DMS 273 treated with DMSO at 0.1 percent for 48 hours (cell line): ENCODE measurements at regions not wholly inside any gene's neighbourhood (a gene's known extent, or its start where the extent isn't known, plus 50 kb on each side); places are given as distances from the start of the nearest gene placed in this dataset.

Experiments
- DNase-seq: peaks from one replicate; lab custom pipeline; 2025; lab: John Stamatoyannopoulos, UW

DNA sequence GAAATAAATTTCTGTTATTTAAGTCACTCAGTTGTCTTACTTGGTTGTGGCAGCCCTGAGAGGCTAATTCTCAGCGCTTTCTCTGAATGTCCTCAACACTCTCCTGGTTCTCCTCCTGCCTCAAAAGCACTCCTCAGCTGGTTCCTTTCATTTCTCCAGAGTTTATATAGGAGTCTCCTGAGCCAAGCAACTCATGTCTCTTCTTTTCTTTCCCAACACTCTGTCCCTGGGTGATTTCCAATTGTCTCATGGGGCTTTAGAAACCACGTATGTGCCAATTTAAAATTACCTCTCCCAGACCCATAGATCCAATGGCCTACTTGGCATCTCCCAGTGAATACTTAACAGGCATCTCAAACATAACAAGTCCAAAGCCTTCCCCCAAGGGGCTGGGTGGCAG, 184.3 kb downstream of the TTC32 start:
- DNase-seq = no peak

DNA sequence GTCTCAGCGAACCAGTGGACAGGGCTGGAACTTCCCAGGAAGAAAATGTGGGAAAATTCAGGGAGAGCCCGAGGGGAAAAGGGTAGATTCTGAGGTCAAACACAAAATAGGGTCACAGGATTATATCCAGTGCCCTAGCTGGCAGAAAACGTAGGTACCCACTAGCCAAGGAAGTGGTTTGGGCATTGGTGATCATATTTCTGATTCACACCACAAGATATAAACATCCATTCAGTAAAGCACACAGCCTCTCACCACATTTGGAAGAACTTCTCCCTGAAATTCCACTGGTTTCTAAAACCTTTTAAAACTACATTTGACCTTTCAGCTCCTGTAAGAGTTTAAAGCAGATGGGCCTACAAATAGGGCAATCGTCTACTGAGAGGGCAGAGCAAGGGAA, 186.9 kb downstream of the TTC32 start:
- no peak for DNase-seq

DNA sequence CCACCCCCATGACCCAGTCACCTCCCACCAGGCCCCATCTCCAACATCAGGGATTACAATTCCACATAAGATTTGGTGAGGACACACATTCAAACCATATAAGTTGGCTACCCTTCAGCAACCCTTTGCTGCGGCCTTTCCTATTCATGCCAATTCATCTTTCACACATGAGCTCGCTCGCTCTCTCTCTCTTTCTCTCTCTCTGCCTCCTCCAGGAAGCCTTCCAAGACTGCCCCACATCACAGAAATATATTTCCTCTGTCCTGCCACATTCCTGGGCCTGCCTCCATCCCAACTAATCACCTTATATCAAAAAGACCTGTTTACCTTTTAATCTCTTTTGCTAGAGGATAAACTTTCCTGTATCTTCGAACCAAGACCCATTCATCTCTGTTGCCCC, 188.9 kb downstream of the TTC32 start:
- no peak for DNase-seq

DNA sequence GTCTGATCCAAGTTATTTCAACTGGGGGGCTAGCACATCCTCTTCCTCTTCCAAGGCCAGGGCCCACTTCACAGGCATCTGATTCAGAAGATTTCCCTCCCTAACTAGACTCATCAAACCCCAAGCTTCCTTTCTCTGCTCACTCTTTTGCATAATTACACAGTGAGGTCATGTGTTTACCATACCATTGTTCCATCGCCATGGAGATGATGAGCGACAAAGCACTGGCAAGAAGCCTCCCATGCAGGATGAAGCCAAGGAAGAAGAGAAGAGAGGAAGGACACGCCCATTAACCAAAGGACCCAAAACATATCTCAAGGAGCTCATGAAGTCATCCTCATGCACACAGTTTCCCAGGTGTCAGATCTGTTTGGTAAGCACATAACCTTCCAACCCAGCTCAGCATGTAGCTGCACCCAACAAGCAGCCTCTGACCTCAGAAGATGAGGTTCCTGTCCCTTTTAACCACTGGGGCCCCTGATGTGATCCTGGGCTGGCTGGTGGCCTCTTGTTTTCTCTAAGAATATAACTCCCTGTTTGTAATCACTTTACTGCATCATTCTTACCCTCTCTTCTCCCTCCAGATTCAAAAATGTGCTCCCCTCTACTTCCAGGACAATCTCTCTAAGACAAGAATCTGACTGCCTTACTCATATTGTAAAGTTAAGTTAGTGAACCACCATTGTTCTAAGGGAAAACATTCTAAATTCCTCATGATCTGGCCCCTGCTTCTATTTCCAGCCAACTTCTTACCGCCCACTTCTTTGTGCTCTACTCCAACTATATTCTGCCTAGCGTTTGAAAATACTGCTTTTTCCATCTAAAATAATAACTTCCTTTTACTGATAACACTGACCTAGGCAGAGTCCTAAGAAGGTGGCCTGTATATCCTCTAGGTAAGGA, 190.1 kb downstream of the TTC32 start:
- DNase-seq = no peak

DNA sequence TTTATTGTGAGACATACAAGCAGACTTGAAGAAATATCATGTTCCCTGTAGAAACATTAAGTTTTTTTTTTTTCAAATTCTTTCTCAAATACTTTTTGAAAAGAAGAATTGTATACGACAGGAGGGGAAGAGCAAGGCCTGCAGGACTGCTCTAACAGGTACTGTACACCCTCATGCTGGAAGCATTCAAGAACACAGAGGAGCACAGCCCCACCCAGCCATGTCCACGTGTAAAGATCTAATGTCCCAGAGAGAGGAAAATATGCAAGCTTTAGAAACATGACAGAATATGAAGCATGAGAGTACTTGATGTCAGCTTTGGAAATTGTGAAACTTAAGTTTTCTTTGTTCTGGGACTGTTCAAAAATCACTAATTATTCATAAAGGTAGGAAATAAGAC, 191.6 kb downstream of the TTC32 start:
- DNase-seq = no peak

DNA sequence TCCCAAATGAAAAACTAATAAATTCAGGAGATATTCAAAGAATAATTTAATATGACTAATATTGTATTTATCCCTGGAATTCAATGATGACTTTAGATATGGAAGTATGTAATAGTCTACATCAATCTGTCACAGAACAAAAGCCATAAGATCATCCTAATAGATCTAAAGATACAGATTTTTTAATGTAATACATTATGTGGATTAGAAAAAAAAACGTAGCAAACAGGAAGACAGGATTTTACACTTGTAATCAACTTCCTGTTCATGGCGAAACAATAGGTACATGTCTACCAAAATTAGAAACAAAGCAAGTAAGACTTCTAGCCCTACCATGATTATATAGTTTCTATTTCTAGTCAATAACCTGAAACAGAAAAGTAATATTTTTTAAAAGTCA, 192.2 kb downstream of the TTC32 start:
- no peak for DNase-seq

DNA sequence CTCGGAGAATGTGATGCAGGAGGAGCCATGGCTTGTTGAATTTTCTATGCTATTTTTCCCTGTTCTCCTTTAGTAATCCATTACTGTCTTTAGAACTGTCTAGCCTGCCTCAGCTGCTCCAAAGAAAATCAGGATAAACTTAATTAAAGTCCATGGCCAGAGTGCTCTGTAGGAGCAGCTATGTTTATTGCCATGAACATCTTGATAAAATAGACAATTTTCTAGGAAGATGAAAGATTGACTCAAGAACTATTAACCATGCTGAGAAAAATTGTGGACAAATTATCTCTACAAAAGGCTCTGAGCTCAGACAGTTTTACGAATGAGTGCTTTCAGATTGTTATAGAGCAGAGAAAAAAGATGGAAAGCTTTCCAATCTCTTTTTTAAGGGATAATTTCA, 193.0 kb downstream of the TTC32 start:
- no peak for DNase-seq

DNA sequence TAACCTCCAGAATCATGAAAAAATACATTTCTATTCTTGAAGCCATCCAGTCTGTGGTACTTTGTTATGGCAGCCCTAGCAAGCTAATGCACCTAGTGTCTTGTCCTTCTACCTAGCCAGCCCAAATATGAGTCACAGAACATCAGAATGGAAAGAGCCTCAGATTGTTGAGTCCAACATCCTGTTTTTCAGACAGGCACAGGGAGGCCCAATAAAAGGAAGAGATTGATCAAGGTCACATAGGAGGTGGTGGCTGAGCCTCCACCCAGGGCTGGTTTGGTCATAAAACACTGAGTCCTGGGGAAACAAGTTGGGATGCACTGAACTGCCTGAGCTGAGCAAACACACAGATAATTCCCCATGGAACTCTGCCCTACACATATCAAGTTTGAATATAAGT, 195.5 kb downstream of the TTC32 start:
- DNase-seq = no peak

DNA sequence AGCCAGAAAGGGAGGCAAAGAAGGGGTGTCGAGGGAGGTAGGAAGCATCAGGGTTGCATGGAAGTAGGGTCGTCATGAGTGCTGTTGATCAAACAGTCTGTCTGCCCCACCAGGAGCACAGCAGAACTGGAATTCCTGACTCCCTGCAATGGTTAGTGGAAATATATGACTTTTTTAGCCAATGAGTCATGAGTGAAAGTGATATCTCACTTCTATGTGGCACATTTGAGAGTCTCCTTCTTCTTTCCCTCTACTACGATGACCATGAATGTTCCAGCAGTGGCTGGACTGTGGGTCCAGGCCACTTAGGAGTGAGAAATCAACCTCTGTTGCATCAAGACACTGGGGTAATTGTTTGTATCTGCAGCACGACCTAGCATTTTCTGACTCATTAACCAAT, 199.5 kb downstream of the TTC32 start:
- DNase-seq = no peak

DNA sequence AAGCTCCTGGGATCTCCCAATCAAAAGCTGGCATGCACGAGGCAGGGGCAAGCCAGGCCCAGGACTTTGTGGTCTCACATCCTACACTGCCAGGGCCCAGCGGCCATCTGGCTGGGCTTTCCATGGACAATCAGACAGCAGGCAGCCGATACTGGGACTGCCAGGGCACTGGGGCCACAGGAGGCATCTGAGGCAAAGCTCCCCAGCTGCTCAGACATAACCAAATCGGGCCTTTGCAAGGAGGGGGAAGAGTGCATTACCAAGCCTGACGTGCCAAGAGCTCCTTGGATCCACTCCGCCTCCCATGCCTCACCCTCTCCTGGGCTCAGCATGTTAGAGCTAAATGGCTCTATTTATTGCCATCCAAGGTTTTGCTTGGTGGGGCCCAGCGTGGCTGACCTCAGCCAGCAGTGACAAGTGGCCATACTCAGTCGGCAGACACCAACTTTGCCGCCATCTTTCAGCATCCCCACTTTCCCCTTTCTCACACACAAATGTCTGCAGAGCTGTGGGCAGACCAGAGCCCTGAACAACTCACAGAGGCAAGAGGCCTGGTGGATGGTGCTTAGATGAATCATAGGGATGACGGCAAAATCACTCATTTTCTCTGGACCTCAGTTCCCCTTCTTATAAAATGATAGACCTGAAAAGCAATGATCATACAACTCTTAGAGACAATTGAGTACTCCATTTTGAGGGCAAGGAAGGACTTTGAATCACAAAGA, 200.8 kb downstream of the TTC32 start:
- no peak for DNase-seq

DNA sequence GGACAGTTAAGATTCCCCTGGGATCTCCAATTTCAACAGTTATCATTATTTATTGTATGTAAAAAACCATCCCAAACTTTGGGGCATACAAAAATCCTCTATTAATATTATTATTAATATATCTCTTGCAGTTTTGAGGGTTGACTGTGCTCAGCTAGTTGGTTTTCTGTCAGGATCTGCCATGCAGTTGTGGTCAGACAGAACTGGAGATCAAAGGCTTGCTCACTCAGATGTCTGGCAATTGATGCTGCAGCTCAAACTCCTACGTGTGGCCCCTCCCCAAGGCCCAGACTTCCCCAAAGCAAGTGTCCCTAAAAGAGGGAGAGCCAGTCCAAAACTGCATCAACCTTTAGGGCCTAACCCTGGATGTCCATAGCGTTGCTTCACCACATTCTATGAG, 204.7 kb downstream of the TTC32 start:
- no peak for DNase-seq

DNA sequence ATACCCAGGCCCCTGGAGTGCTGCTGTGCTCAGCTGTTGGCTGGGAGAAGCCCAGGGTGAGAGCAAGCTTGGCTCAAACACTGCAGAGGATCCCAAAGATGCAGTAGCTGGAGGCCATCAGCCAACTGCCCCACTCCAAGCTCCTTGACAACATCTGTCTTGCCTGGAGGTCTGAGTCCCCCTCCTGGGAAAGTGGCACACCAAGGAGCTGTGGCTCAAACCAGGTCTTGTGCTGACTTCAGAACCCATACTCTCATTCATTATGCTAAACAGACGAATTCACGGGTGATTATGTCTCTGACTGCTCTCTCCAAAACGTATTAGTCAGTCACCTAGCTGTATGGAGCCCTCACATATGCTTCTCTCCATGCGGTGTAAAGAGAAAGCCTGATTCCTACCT, 206.1 kb downstream of the TTC32 start:
- no peak for DNase-seq

DNA sequence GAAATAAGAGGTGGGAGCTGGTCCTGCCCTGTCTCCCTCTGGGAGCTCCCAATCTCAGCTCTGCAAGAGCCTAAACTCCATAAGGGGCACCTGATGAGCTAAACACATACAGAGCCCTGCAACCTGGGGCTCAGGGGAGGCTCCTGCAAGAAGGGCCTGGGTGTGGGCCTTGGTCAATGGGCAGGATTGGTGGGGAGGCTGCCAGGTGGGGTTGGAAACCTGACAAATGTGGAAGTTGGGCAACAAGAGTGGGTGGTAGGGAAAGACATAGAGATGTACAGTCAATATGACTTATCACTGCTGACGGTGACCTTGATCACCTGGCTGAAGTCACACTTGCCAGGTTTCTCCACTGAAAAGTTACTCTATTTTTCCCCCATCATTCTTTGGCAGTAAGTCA, 209.9 kb downstream of the TTC32 start:
- no peak for DNase-seq

DNA sequence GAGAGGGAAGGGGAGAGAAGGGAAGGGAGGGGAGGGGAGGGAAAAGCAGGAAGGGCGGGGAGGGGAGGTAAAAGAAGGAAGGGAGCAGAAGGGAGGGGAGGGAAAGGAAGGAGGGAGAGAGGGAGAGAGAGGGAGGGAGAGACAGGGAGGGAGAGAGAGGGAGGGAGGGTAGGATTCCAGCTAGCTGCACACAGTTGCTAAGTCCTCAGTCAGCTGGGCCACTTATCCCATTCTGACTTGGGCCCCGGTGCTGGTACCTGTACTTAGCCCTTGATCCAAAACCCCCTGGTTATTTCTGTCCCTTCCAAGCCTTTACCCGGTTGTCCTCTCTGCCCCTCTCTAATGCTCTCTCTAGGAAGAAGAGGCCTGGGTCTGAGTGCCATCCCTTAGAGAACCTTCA, 211.4 kb downstream of the TTC32 start:
- DNase-seq = no peak

DNA sequence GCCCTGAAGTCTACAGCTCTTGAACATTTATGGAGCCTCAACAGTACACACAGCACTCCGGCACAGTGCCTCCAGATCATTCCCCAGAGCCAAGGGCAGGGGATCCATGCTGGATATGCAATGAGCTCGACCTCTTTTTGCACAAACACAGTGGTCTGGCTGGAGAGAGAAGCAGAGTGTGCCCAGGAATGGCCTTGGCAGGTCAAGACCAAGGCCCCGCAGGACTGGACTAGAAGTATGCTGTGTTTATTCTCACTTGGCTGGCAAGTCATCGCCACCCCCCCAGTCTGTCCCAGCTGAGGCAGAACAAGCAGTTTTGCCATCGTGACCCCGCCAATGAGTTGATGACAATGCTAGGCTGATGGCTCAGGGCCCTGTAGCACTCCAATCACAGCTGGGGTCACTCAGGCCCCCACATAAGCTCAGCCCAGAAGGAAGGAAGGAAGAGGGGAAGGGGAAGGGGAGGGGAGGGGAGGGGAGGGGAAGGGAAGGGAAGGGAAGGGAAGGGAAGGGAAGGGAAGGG, 212.1 kb downstream of the TTC32 start:
- DNase-seq = no peak

DNA sequence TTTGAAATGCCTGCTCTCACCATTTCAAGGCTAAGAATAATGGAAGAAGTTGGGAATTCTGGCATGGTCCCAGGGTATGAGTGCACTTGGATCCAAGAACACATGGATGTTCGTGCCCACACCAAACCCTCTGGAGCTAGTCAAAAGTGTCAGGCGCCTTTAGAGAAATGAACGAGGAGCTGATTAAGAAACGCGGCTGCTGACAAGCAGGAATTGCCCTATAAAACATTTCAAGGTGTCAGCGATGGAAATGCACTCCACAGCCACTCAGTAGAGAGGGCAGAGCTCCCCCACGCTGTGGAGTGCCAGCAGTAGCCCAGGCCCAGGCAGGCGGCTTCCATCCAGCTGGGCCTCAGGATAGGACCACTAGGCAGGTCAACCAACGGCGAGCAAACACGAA, 213.7 kb downstream of the TTC32 start:
- DNase-seq = no peak

DNA sequence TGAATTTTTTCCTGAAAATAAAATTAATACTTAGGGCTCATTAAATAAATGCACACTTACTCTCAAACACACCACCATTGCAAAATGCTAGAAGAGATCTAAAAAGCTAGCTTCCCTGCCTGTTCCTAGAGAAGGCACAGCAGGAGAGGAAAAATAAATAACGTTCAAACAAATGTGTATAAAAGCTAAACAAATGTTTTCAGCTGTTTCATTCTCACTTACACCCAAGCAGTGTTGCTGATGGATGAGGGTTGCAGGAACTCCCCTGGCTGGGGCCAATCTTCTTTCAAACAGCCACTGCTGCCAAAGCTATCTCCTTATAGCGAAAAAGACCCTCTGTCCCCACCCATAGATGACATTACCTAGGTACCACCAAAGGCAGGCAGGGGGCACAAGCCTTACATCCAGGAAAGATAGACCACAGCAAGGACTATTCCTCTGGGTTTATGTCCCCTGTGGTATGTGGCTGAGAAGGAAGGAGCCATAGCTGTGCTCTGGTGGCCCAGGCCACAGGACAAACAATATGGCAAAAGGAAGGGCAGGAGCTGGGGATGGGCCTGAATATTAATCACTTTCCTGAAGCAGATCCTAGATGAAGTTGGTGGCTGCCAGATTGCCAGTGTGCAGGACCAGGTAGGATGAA, 214.6 kb downstream of the TTC32 start:
- DNase-seq = no peak

DNA sequence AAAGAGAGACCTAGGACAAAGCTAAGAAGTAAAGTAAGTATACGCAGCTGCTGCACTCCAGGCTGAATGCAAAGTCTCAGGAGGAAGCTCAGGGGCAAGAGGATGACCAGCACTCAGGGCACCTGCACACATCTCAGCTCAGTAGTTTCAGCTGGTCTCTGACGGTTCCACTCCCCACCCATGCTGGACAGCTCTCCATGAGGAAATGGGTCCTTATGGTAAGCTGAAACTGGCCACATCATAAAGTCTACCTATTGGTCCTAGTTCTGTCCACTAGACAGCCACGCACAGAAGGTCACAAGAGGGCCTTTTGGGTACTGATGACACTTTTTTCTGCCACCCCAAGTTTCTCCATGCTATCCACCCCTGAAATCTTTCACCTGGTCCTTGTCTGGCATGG, 215.3 kb downstream of the TTC32 start:
- no peak for DNase-seq

DNA sequence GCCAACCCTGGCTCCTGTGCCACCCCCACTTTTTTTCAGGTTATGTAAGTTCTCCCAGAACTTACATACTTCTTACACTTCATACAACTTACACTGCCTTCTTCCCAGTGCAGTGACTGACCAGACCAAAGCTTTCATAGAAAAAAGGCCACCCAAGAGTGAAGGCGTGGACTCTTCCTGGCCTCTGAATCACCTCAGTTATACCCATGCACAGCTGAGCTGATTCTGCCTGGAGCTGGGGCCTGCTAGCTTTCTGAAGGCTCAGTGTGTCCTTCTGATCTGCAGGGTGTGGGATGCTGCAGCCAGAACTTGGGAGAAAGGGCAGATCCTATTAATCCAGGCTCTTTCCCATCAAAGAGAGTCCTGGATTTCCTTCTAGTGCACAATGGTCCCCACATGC, 216.1 kb downstream of the TTC32 start:
- no peak for DNase-seq

DNA sequence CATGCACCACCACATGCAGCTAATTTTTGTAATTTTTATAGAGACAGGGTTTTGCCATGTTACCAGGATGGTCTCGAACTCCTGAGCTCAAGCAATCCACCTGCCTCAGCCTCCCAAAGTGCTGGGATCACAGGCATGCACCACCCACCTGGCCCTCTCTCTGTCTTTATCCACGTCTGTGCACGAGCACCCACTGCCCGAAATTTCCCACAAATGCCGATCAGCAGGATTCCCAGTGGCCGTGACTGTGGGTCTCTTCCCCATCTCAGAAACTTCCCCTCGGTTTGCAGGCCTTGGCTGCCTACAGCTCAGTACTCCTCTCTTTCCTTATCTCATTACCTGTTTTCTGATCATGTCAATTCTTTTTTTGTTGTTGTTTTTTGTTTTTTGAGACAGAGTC, 217.3 kb downstream of the TTC32 start:
- no peak for DNase-seq

DNA sequence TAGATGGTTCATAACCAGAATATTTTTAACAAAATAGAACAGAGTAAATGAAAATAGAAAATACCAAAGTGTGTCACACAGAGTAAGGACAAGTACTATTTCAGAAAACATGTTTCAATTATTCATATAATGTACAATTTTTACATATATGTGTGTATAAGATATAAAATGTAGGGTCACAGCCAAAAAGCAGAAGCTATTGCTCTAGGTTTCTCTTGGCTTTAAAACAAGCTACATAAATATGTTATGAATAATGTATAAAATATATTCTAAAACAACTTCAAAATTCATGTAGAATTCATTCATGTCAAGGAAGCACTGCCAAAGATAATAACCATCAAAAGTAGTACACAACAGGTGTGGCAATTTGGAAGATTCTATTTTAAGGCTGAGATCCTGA, 218.2 kb downstream of the TTC32 start:
- no peak for DNase-seq

DNA sequence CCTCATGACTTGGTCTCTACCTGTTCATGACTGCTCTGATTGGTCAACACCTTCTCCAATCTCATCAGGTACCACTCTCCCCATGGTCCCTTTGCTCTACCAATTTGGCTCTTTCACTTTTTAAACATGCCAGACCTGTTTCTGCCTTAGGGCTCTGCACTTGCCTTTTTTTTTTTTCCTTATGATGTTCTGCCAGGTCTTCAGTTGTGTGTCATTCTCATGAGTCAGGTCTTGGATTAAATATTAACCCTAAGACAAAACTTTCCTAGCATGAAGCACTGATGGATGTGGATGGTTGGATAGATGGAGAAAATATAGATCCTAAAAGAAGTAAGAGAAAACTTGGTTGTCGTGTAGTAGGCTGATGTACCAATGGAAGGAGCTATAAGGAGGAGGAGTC, 219.3 kb downstream of the TTC32 start:
- no peak for DNase-seq
